Esophagus muscularis mucosa (tissue), 4 donors: ENCODE measurements at regions not wholly inside any gene's neighbourhood (a gene's known extent, or its start where the extent isn't known, plus 50 kb on each side); places are given as distances from the start of the nearest gene placed in this dataset.

Experiments used
- EP300 ChIP-seq: sonication (generic); formaldehyde crosslinking; IDR thresholded peaks from one replicate; pipeline ENCODE4 v1.6.1; 2017; ENCODE audit warnings: antibody characterized with exemption
- POLR2A ChIP-seq: fragments of 450-650 bp; IDR thresholded peaks from one replicate; pipeline ENCODE4 v1.6.1; 2017; ENCODE audit warnings: antibody characterized with exemption, moderate library complexity, mild to moderate bottlenecking, low read depth
- POLR2AphosphoS5 ChIP-seq, 2 donors: sonication (generic); formaldehyde crosslinking; IDR thresholded peaks; one replicate each; pipeline ENCODE4 v1.6.1; 2017; ENCODE audit warnings: antibody characterized with exemption in 2 of 2
- TF ChIP-seq, protein P1 (sequence below), 3 experiments: fragments of 200-600 bp in 2 of 3; fragments of 450-650 bp in 1 of 3; sonication (generic) in 2 of 3; IDR thresholded peaks; one replicate each; pipeline ENCODE4 v1.5.1; 2017 to 2019; ENCODE audit warnings: antibody characterized with exemption in 3 of 3, mild to moderate bottlenecking in 2 of 3, moderate library complexity in 1 of 3

DNA sequence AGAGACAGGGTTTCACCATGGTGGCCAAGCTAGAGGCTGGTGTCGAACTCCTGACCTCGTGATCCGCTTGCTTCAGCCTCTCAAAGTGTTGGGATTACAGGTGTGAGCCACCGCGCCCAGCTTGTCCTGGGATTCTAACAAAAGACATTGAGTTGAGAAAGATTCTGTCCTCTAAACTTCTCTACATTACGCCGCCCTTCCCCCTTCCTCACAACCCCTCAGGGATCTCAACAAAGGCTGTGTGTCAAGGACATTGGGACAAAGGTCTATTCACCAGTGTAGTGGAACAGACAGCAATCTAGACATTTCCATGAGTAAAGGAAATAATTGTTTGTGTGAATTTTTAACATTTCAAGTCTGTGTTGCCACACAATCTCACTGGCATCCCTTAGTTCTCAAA, 68.8 kb upstream of the KIF5B start:
- TF ChIP-seq POLR2A (no peak), POLR2AphosphoS5 (IDR thresholded peaks at IDR 0.05) (no peak), EP300 (no peak)
- TF ChIP-seq, protein P1, sequence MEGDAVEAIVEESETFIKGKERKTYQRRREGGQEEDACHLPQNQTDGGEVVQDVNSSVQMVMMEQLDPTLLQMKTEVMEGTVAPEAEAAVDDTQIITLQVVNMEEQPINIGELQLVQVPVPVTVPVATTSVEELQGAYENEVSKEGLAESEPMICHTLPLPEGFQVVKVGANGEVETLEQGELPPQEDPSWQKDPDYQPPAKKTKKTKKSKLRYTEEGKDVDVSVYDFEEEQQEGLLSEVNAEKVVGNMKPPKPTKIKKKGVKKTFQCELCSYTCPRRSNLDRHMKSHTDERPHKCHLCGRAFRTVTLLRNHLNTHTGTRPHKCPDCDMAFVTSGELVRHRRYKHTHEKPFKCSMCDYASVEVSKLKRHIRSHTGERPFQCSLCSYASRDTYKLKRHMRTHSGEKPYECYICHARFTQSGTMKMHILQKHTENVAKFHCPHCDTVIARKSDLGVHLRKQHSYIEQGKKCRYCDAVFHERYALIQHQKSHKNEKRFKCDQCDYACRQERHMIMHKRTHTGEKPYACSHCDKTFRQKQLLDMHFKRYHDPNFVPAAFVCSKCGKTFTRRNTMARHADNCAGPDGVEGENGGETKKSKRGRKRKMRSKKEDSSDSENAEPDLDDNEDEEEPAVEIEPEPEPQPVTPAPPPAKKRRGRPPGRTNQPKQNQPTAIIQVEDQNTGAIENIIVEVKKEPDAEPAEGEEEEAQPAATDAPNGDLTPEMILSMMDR (IDR thresholded peaks at IDR 0.05), result no peak
